DND-41 (cell line): ENCODE measurements at regions not wholly inside any gene's neighbourhood (a gene's known extent, or its start where the extent isn't known, plus 50 kb on each side); places are given as distances from the start of the nearest gene placed in this dataset.

Source experiments
- CTCF ChIP-seq: IDR thresholded peaks from 2 replicates; pipeline ENCODE4 v1.5.1; 2012; ENCODE audit warnings: borderline replicate concordance, low read length, moderate library complexity, mild to moderate bottlenecking; ENCODE audit not compliant: poor library complexity, severe bottlenecking; ENCODE audit errors: extremely low read depth
- EZH2 ChIP-seq: IDR thresholded peaks from 3 replicates; pipeline ENCODE4 v1.6.1; 2012; ENCODE audit warnings: borderline replicate concordance, low read depth, mild to moderate bottlenecking, moderate library complexity, low read length, inconsistent platforms; ENCODE audit not compliant: severe bottlenecking

- TF ChIP-seq CTCF (no peak), EZH2 (no peak)
These were observed 1339.3 kb upstream of the C9orf72 start for GRCh38 chr9:28912621-28913020.
